SK-N-SH treated with all-trans-retinoic acid at 6 μM for 48 hours (cell line): ENCODE measurements at regions not wholly inside any gene's neighbourhood (a gene's known extent, or its start where the extent isn't known, plus 50 kb on each side); places are given as distances from the start of the nearest gene placed in this dataset.

Experiments
- ATAC-seq: fragments of 200-7000 bp; cut with Tn5 transposase; 3 replicates; pipeline ENCODE4 v1.9.1; 2020; ENCODE audit warnings: mild to moderate bottlenecking, moderate library complexity
- ARNTL ChIP-seq: fragments of 450-650 bp; formaldehyde crosslinking; IDR thresholded peaks from 2 replicates; pipeline ENCODE4 v1.5.0; 2020; ENCODE audit warnings: low read depth, mild to moderate bottlenecking, moderate library complexity, borderline replicate concordance
- CREB5 ChIP-seq: fragments of 250-450 bp; sonication (Bioruptor Pico); IDR thresholded peaks from 2 replicates; pipeline ENCODE4 v1.5.1; 2020; ENCODE audit warnings: low read depth, mild to moderate bottlenecking, moderate library complexity
- CSDC2 ChIP-seq: fragments of 250-450 bp; sonication (Bioruptor Pico); IDR thresholded peaks from 2 replicates; pipeline ENCODE4 v1.5.0; 2020; ENCODE audit warnings: mild to moderate bottlenecking, moderate library complexity
- ESRRG ChIP-seq: fragments of 250-450 bp; sonication (Bioruptor Pico); IDR thresholded peaks from 2 replicates; pipeline ENCODE4 v1.6.1; 2021; ENCODE audit warnings: mild to moderate bottlenecking
- GLIS3 ChIP-seq: fragments of 250-450 bp; sonication (Bioruptor Pico); IDR thresholded peaks from 2 replicates; pipeline ENCODE4 v1.5.0; 2020; ENCODE audit warnings: mild to moderate bottlenecking, moderate library complexity
- ISL1 ChIP-seq: fragments of 250-450 bp; sonication (Bioruptor Pico); IDR thresholded peaks from 2 replicates; pipeline ENCODE4 v2.1.2; 2022; ENCODE audit warnings: mild to moderate bottlenecking, moderate library complexity
- OSR1 ChIP-seq: fragments of 250-450 bp; sonication (Bioruptor Pico); IDR thresholded peaks from 2 replicates; pipeline ENCODE4 v1.8.0; 2022; ENCODE audit warnings: moderate library complexity, mild to moderate bottlenecking, inconsistent platforms
- PATZ1 ChIP-seq: fragments of 250-450 bp; sonication (Bioruptor Pico); IDR thresholded peaks from 2 replicates; pipeline ENCODE4 v1.8.0; 2020; ENCODE audit warnings: mild to moderate bottlenecking, moderate library complexity, borderline replicate concordance
- POU6F1 ChIP-seq: fragments of 250-450 bp; sonication (Bioruptor Pico); IDR thresholded peaks from 2 replicates; pipeline ENCODE4 v1.8.0; 2021; ENCODE audit warnings: low read depth, mild to moderate bottlenecking, moderate library complexity, borderline replicate concordance
- PPARA ChIP-seq: fragments of 250-450 bp; sonication (Bioruptor Pico); IDR thresholded peaks from 2 replicates; pipeline ENCODE4 v1.5.0; 2020; ENCODE audit warnings: mild to moderate bottlenecking, borderline replicate concordance
- RARB ChIP-seq: fragments of 250-450 bp; sonication (Bioruptor Pico); IDR thresholded peaks from 2 replicates; pipeline ENCODE4 v1.8.0; 2021; ENCODE audit warnings: mild to moderate bottlenecking, moderate library complexity
- SNAI2 ChIP-seq: fragments of 250-450 bp; sonication (Bioruptor Pico); IDR thresholded peaks from 2 replicates; pipeline ENCODE4 v1.5.0; 2020; ENCODE audit warnings: mild to moderate bottlenecking, moderate library complexity
- TCF4 ChIP-seq: fragments of 250-450 bp; sonication (Bioruptor Pico); IDR thresholded peaks from 2 replicates; pipeline ENCODE4 v1.8.0; 2021; ENCODE audit warnings: mild to moderate bottlenecking, moderate library complexity, borderline replicate concordance
- TSHZ2 ChIP-seq: fragments of 250-450 bp; sonication (Bioruptor Pico); IDR thresholded peaks from 2 replicates; pipeline ENCODE4 v1.5.0; 2020; ENCODE audit warnings: mild to moderate bottlenecking, moderate library complexity
- ZC3H10 ChIP-seq: fragments of 250-450 bp; sonication (Bioruptor Pico); IDR thresholded peaks from 2 replicates; pipeline ENCODE4 v1.5.1; 2021; ENCODE audit warnings: mild to moderate bottlenecking, moderate library complexity
- ZFP3 ChIP-seq: fragments of 250-450 bp; sonication (Bioruptor Pico); IDR thresholded peaks from 2 replicates; pipeline ENCODE4 v1.5.0; 2020; ENCODE audit warnings: mild to moderate bottlenecking, moderate library complexity
- ZFP30 ChIP-seq: fragments of 450-650 bp; formaldehyde crosslinking; IDR thresholded peaks from 2 replicates; pipeline ENCODE4 v1.5.0; 2022; ENCODE audit warnings: mild to moderate bottlenecking, moderate library complexity
- ZNF565 ChIP-seq: fragments of 450-650 bp; formaldehyde crosslinking; conservative IDR thresholded peaks from 2 replicates; pipeline ENCODE4 v1.5.0; 2020; ENCODE audit warnings: low read depth, mild to moderate bottlenecking, moderate library complexity
- ZNF8 ChIP-seq: fragments of 450-650 bp; formaldehyde crosslinking; IDR thresholded peaks from 2 replicates; pipeline ENCODE4 v1.5.0; 2020; ENCODE audit warnings: mild to moderate bottlenecking, moderate library complexity
- TF ChIP-seq, protein P1 (sequence below): fragments of 250-450 bp; sonication (Bioruptor Pico); IDR thresholded peaks from 2 replicates; pipeline ENCODE4 v1.5.1; 2021; ENCODE audit warnings: mild to moderate bottlenecking, moderate library complexity

- no peak; the same call in 2 of the 3 replicates for ATAC-seq
- TF ChIP-seq ARNTL (CRISPR knock-in tag) (no peak), ZC3H10 (no peak), CREB5 (no peak), POU6F1 (CRISPR knock-in tag) (no peak), ESRRG (no peak), TSHZ2 (CRISPR knock-in tag) (no peak), PATZ1 (no peak), CSDC2 (no peak), ZFP30 (CRISPR knock-in tag) (no peak), ZNF8 (CRISPR knock-in tag) (no peak), OSR1 (CRISPR knock-in tag) (no peak), ZFP3 (no peak), TCF4 (no peak), ZNF565 (CRISPR knock-in tag) (no peak)
- TF ChIP-seq, protein P1, sequence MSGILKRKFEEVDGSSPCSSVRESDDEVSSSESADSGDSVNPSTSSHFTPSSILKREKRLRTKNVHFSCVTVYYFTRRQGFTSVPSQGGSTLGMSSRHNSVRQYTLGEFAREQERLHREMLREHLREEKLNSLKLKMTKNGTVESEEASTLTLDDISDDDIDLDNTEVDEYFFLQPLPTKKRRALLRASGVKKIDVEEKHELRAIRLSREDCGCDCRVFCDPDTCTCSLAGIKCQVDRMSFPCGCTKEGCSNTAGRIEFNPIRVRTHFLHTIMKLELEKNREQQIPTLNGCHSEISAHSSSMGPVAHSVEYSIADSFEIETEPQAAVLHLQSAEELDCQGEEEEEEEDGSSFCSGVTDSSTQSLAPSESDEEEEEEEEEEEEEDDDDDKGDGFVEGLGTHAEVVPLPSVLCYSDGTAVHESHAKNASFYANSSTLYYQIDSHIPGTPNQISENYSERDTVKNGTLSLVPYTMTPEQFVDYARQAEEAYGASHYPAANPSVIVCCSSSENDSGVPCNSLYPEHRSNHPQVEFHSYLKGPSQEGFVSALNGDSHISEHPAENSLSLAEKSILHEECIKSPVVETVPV (CRISPR knock-in tag): no peak
Observed at GRCh38 chr14:100441271-100441947, 118.3 kb downstream of the SLC25A47 start.

- ATAC-seq: no peak
- no peak for TF ChIP-seq CSDC2
- no peak for TF ChIP-seq GLIS3 (CRISPR knock-in tag)
- TF ChIP-seq, protein P1 (CRISPR knock-in tag): no peak
- no peak for TF ChIP-seq RARB (CRISPR knock-in tag)
- TF ChIP-seq ESRRG: no peak
- TF ChIP-seq ISL1 (CRISPR knock-in tag): no peak
- TF ChIP-seq PPARA (CRISPR knock-in tag): no peak
- no peak for TF ChIP-seq OSR1 (CRISPR knock-in tag)
- no peak for TF ChIP-seq ZC3H10
- no peak; the same call in 1 of the 2 replicates for TF ChIP-seq ZNF8 (CRISPR knock-in tag)
- TF ChIP-seq ARNTL (CRISPR knock-in tag): no peak
- TF ChIP-seq ZFP3: no peak
- TF ChIP-seq TSHZ2 (CRISPR knock-in tag): no peak
- no peak for TF ChIP-seq SNAI2 (CRISPR knock-in tag)
Observed at GRCh38 chr14:100442036-100442435, 118.9 kb downstream of the SLC25A47 start.
